ENCODE measurements at regions not wholly inside any gene's neighbourhood (a gene's known extent, or its start where the extent isn't known, plus 50 kb on each side); places are given as distances from the start of the nearest gene placed in this dataset.
"Not testable (repeated sequence)": the region's sequence is repeated elsewhere in the genome, so short reads cannot be mapped to it uniquely, and the experiment has no call there.

DNA sequence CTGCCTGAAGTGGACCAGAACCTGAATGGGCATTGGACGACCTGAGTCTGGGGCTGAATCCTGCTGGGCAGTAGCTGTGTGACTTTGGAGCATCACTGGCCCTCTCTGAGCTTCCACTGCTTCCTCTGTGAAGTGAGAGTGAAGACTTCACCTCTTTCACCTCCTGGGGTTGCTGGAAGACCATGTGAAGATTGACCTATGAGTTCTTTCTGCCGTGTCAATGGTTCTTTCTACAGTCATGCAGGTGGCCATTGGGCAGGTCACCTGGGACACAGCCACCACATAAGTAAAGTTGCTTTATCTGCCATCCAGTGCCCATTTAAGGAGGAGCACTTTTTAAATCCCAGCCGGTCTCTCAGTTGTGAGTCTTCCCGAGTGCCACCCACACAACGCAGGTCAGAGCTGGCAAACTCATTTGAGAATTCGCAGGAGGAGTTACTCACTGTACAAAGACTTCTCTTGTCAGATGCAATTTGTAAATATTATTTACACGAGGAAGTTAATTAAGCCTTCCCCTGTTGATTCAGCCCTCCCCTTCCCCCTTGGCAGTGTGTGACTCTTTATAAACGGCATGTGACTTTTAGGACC is 74.8 kb upstream of the TCL1B start:
- no peak for TF ChIP-seq CTCF (IDR thresholded peaks at IDR 0.05; ENCODE audit: low read depth, low read length)
- DNase-seq (ENCODE audit: low read depth in 2 of 2) = no peak
- no peak overlapping the region for H3K4me3 ChIP-seq (replicated peaks in 1 of 2; ENCODE audit: low read depth in 2 of 2, low read length in 2 of 2)

DNA sequence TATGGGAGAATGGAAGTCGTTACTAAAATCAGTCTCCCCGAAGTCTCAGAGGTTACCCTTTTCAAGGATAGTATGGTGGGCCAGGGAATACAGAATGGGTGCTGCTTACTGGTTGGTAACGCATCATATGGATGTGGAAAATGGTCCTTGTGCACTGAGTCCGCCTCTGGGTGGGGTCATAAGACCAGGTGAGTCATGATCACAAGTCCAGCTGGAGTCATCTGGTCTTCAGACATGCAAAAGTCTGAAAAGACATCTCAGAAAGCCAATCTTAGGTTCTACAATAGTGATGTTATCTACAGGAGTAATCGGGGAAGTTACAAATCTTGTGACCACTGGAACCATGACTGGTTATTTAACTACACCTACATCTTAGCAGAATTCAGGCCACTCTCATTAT is 71.9 kb upstream of the TCL1B start:
- no peak overlapping the region for H3K4me3 ChIP-seq (replicated peaks in 1 of 2; ENCODE audit: low read depth in 2 of 2, low read length in 2 of 2)
- TF ChIP-seq CTCF (IDR thresholded peaks at IDR 0.05; ENCODE audit: low read depth, low read length) = no peak
- DNase-seq (ENCODE audit: low read depth in 2 of 2) = no peak

- TF ChIP-seq CTCF (IDR thresholded peaks at IDR 0.05; ENCODE audit: low read depth, low read length) = no peak
- no peak overlapping the region for H3K4me3 ChIP-seq (replicated peaks in 1 of 2; ENCODE audit: low read depth in 2 of 2, low read length in 2 of 2)
- DNase-seq (ENCODE audit: low read depth in 2 of 2) = no peak
Observed at GRCh38 chr14:95616745-95617144, 69.5 kb upstream of the TCL1B start.

GRCh38 chr14:95619785-95620417 is 66.3 kb upstream of the TCL1B start:
- no peak for TF ChIP-seq CTCF (IDR thresholded peaks at IDR 0.05; ENCODE audit: low read depth, low read length)
- no peak for DNase-seq (ENCODE audit: low read depth in 2 of 2)
- no peak overlapping the region for H3K4me3 ChIP-seq (replicated peaks in 1 of 2; ENCODE audit: low read depth in 2 of 2, low read length in 2 of 2)

DNA sequence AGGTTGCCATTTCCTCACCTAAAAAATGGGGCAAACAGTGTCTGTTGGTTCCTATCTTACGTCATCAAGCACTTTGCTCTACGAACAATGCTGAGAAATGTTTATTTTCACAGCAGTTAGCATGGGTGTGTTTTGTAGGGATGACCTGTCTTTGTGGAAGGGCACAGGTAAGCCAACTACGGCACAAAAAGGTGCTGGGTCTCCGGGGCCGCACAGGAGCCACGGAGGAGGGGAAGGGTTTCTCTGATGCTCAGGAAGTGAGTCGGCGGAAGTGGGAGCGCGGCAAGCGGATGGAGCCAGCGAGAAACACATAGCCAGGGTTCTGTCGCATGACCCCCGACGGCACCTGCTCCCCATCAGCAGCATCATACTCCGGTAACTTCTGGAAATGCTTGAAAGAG is 65.6 kb upstream of the TCL1B start:
- DNase-seq (ENCODE audit: low read depth in 2 of 2) = no peak

GRCh38 chr14:95623195-95623594 is 63.0 kb upstream of the TCL1B start:
- no peak for TF ChIP-seq CTCF (IDR thresholded peaks at IDR 0.05; ENCODE audit: low read depth, low read length)
- DNase-seq (ENCODE audit: low read depth in 2 of 2) = no peak
- H3K4me3 ChIP-seq (replicated peaks in 1 of 2; ENCODE audit: low read depth in 2 of 2, low read length in 2 of 2) = no peak overlapping the region

More for the DNA sequence above, 65.6 kb upstream of the TCL1B start:
- H3K4me3 ChIP-seq (replicated peaks in 1 of 2; ENCODE audit: low read depth in 2 of 2, low read length in 2 of 2) = no peak overlapping the region
- TF ChIP-seq CTCF (IDR thresholded peaks at IDR 0.05; ENCODE audit: low read depth, low read length) = no peak

DNA sequence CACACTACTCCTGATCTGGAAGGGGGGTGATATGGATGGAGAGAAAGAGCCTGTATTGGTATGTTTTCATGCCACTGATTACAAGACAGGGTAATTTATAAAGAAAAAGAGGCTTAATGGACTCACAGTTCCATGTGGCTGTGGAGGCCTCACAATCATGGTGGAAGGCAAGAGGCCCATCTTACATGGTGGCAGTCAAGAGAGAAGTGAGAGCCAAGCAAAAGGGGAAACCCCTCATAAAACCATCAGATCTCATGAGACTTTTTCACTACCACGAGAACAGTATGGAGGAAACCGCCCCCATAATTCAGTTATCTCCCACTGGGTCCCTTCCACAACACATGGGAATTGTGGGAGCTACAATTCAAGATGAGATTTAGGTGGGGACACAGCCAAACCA is 60.5 kb upstream of the TCL1B start:
- not testable (repeated sequence) for DNase-seq (ENCODE audit: low read depth in 2 of 2); H3K4me3 ChIP-seq (replicated peaks in 1 of 2; ENCODE audit: low read depth in 2 of 2, low read length in 2 of 2)
